Effector memory CD4-positive, alpha-beta T cell (primary cell): ENCODE measurements at regions not wholly inside any gene's neighbourhood (a gene's known extent, or its start where the extent isn't known, plus 50 kb on each side); places are given as distances from the start of the nearest gene placed in this dataset.

Source experiments
- DNase-seq, 3 donors: peaks; one replicate each; pipeline ENCODE4 v3.0.0-alpha.2; 2020
- H3K27ac ChIP-seq: 2 replicates; pipeline ENCODE4 v1.7.0; 2013; ENCODE audit warnings: mild to moderate bottlenecking, low read length, moderate library complexity; ENCODE audit not compliant: insufficient read depth, poor library complexity, severe bottlenecking
- H3K27me3 ChIP-seq: replicated peaks from 2 replicates; pipeline ENCODE4 v1.7.0; 2013; ENCODE audit warnings: mild to moderate bottlenecking, low read length; ENCODE audit not compliant: insufficient read depth, control insufficient read depth, poor library complexity, severe bottlenecking
- H3K36me3 ChIP-seq: 2 replicates; pipeline ENCODE4 v1.7.0; 2013; ENCODE audit warnings: mild to moderate bottlenecking, low read length, moderate library complexity; ENCODE audit not compliant: control insufficient read depth, insufficient read depth
- H3K4me1 ChIP-seq: 2 replicates; pipeline ENCODE4 v1.7.0; 2013; ENCODE audit warnings: low read length, mild to moderate bottlenecking; ENCODE audit not compliant: control insufficient read depth, insufficient read depth, poor library complexity, severe bottlenecking
- H3K4me3 ChIP-seq: 2 replicates; pipeline ENCODE4 v1.7.0; 2013; ENCODE audit warnings: low read length, low read depth, mild to moderate bottlenecking; ENCODE audit not compliant: insufficient read depth, poor library complexity, severe bottlenecking
- H3K9me3 ChIP-seq: 2 replicates; pipeline ENCODE4 v1.7.0; 2013; ENCODE audit warnings: mild to moderate bottlenecking, low read length, moderate library complexity; ENCODE audit not compliant: control insufficient read depth

DNA sequence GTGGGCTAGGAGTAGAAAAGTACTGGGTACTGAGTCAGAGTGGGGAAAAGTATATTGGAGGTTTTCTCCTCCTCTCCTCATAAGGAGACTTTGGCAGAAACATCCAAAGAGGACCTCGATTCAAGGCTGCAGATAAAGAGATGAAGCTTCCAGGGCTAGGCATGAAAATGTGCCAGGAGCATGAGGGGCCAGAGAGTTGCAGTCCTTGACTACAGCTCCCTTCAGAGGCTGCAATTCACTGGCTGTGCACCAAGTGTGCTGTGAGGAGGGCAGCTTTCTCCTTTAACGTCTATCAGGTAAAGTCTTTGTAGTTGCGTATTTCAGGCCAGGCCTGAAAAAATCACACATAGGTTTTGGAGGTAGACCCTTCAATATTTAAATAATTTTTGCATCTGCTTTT lies 174.9 kb upstream of the VEGFC start:
- H3K9me3 ChIP-seq, result no peaks in the 10 kb centered on the region
- no peak overlapping the region for H3K4me3 ChIP-seq
- H3K4me1 ChIP-seq, result no peaks in the 10 kb centered on the region
- H3K27ac ChIP-seq, result no peak overlapping the region
- no peaks in the 10 kb centered on the region for H3K36me3 ChIP-seq
- no peak for DNase-seq
- H3K27me3 ChIP-seq, result no peaks in the 10 kb centered on the region

DNA sequence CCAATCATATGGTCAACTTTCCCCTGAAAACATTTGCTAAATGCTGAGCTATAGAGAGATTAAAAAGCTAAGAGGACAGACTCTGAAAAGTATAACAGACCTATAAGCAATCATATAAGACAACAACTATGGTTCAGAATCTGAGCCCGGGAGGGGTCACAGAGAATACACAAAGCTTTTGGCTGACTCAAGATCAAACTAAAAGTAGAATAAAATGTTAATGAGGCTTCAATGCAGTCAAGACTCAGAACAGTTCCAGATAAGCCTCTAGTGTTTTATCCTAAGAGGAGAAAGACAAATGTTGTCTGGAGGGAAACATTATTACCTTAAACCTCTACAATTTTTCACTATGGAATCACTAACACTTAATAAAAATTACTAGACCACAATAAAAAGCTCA lies 175.4 kb upstream of the VEGFC start:
- Histone ChIP-seq H3K27ac (no peak overlapping the region), H3K27me3 (no peaks in the 10 kb centered on the region), H3K36me3 (no peaks in the 10 kb centered on the region), H3K4me1 (no peaks in the 10 kb centered on the region), H3K9me3 (no peaks in the 10 kb centered on the region), H3K4me3 (no peak overlapping the region)
- DNase-seq, result no peak

DNA sequence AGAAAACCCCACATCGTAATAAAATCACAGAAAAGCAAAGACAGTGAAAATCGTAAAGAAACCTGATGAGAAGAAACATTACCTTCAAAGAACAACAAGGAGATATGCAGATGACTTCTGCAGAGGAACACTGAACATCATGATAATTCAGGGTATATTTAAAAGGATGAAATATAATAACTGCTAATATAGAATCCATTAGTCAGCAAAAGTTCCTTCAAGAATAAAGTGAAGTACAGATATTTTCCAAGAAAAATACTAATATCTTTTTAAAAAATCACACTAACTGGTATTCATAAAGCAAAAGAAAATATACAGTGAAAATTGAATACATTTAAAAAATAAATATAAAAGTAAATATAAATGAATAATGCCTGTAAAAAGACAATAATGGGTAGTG lies 176.3 kb upstream of the VEGFC start:
- H3K4me1 ChIP-seq, result no peaks in the 10 kb centered on the region
- no peaks in the 10 kb centered on the region for H3K27me3 ChIP-seq
- no peaks in the 10 kb centered on the region for H3K36me3 ChIP-seq
- no peak overlapping the region for H3K27ac ChIP-seq
- H3K9me3 ChIP-seq, result no peaks in the 10 kb centered on the region
- H3K4me3 ChIP-seq, result no peak overlapping the region
- no peak for DNase-seq

DNA sequence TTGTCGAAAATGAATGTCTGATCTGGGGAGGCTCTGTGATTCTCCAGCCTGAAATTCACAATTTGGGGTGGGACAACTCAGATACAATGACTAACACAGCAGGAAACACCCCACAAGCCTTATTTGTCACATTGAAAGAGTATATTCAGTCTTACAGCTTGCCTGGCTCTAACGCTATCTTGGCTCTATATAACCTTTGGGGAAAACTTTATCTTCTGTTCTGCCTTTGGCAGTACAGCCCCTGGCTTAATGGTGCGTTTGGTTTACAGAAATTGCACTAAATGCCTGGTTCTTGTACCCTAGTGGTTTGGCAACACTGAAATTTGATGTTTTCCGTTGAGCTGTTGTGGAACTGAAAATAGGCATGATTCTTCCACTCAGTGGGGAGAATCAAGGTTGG lies 178.1 kb upstream of the VEGFC start:
- Histone ChIP-seq H3K4me3 (no peak overlapping the region), H3K27me3 (no peaks in the 10 kb centered on the region), H3K4me1 (no peaks in the 10 kb centered on the region), H3K36me3 (no peaks in the 10 kb centered on the region), H3K27ac (no peak overlapping the region), H3K9me3 (no peaks in the 10 kb centered on the region)
- no peak for DNase-seq

DNA sequence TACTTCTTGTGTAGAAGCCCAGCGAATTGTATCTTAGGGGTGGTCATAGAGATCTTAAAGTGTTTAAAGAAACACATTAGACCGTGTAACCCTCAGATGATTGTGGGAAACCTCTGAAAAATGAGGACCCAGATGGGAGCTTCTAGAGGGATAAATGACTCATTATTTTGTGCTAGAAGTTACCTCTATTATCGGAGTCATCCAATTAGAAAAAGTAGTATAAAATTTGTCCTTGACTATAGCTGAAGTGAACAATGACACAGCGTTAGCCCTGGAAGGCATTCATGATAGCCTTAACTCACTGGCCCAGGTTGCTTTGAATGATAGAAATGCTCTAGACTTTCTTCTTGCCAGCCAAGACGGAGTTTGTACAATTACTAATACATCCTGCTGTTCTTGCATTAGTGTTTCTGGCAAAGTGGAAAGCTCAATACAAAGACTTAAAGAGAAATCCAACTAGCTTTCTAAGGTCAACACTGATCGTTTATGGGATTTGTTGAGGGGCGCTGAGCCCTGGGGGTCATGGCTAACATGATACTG lies 178.9 kb upstream of the VEGFC start:
- no peaks in the 10 kb centered on the region for H3K9me3 ChIP-seq
- H3K27ac ChIP-seq, result no peak overlapping the region
- H3K4me1 ChIP-seq, result no peaks in the 10 kb centered on the region
- DNase-seq, result no peak
- H3K4me3 ChIP-seq, result no peak overlapping the region
- H3K27me3 ChIP-seq, result no peaks in the 10 kb centered on the region
- H3K36me3 ChIP-seq, result no peaks in the 10 kb centered on the region

DNA sequence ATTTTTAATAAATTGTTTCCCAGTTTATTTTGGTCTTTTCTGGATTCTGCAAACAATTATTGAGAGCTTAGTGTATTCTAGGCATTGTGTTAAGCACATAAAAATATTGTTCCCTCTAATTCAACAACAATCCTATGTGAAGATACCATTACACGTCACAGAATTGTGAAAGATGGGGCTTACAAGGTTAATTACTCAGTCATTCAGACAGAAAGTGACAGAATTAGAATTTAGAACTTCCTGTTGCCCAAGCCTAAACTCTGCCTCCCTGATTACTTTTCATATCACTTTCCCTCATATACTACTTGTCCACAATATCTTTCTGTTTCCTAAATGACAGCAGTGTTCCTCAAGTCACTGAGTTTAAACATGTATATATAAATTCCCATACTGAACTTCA lies 186.7 kb upstream of the VEGFC start:
- no peaks in the 10 kb centered on the region for H3K4me1 ChIP-seq
- H3K27me3 ChIP-seq, result no peaks in the 10 kb centered on the region
- no peak overlapping the region for H3K27ac ChIP-seq
- no peaks in the 10 kb centered on the region for H3K36me3 ChIP-seq
- H3K9me3 ChIP-seq, result no peaks in the 10 kb centered on the region
- no peak for DNase-seq
- H3K4me3 ChIP-seq, result no peak overlapping the region

DNA sequence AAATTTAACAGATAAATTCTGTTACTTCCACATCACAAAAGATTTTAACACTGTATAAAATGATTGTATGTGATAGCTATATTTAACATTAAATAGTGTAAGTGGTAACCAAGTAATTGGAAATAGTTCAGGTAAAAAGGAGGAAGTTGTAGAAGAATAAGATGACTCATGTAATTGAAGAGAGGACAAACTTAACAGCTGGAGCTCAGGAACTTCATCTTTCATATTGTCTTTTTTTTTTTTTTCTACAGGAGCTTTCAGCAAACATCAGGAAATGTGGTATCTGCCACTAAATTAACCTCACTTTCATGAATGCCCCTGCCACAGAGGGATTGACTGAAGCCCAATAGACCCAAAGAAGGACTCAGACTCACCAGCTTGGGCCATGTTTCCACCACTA lies 188.4 kb upstream of the VEGFC start:
- Histone ChIP-seq H3K27me3 (no peaks in the 10 kb centered on the region), H3K4me1 (no peaks in the 10 kb centered on the region), H3K36me3 (no peaks in the 10 kb centered on the region), H3K4me3 (no peak overlapping the region), H3K9me3 (no peaks in the 10 kb centered on the region), H3K27ac (no peak overlapping the region)
- no peak for DNase-seq

DNA sequence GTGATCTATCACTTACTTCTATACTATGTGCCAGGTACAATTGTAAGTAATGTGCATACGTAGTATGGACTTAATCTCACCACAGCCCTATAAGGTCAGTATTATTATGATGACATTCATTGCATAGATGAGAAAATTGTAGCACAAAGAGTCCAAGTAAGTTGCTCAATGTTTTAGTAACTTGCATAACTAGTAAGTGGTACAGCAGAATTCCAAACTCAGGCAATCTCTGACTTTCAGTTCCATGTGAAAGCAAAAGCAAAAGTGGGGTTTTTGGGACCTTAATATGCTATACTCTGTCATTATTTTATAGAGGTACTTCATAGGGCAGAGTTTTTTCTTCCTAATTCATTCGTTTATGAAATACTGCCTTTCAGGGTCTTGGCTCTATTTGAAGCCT lies 188.8 kb upstream of the VEGFC start:
- Histone ChIP-seq H3K36me3 (no peaks in the 10 kb centered on the region), H3K4me3 (no peak overlapping the region), H3K27ac (no peak overlapping the region), H3K9me3 (no peaks in the 10 kb centered on the region), H3K27me3 (no peaks in the 10 kb centered on the region), H3K4me1 (no peaks in the 10 kb centered on the region)
- DNase-seq, result no peak

DNA sequence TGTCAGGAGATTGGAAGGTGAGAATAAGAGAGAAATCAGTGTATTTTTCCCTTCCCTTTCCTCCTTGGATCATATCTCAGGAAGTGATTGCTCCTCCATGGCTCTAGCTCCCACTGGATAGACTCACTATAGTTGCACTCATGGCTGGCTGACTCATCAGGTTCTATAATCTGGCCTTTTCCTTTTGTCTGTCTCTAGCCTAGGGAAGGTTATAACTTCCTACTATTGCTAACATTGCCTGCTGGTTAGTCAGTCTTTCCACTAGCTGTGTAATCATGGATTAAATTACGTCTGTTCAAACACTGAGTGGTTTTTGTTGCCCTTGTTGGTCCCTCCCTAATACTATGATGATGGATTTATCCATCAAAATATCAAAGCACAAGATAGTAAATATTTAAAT lies 195.5 kb upstream of the VEGFC start:
- no peaks in the 10 kb centered on the region for H3K36me3 ChIP-seq
- H3K9me3 ChIP-seq, result no peaks in the 10 kb centered on the region
- no peak for DNase-seq
- H3K27me3 ChIP-seq, result no peaks in the 10 kb centered on the region
- H3K4me1 ChIP-seq, result no peaks in the 10 kb centered on the region
- H3K27ac ChIP-seq, result no peak overlapping the region
- H3K4me3 ChIP-seq, result no peak overlapping the region

DNA sequence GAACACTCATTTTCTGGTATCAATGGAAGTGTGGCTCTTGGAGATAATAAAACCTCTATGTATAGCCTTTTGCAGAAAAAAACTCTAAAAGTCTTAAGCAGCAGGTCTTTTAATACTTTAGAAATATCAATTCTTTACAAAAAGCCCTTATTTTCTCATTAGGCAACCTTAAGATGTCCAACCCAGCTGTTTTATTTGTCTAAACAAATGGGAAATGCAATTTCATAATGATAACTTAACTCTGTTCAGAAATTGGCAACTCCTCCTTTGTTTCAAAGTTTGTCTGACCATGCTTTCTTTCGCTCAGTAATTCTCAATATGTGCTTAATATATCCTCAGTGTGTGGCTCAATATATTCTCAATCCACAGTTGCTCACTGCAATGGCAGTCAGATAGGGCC lies 196.5 kb upstream of the VEGFC start:
- H3K4me1 ChIP-seq, result no peaks in the 10 kb centered on the region
- H3K9me3 ChIP-seq, result no peaks in the 10 kb centered on the region
- DNase-seq, result no peak
- H3K36me3 ChIP-seq, result no peaks in the 10 kb centered on the region
- H3K27ac ChIP-seq, result no peak overlapping the region
- H3K27me3 ChIP-seq, result no peaks in the 10 kb centered on the region
- H3K4me3 ChIP-seq, result no peak overlapping the region
